Hematopoietic multipotent progenitor cell (in vitro differentiated cells): ENCODE measurements at regions not wholly inside any gene's neighbourhood (a gene's known extent, or its start where the extent isn't known, plus 50 kb on each side); places are given as distances from the start of the nearest gene placed in this dataset.
"Not testable (repeated sequence)": the region's sequence is repeated elsewhere in the genome, so short reads cannot be mapped to it uniquely, and the experiment has no call there.

ENCODE experiments used
- DNase-seq, 3 donors: peaks; one replicate each; pipeline ENCODE4 v3.0.0-alpha.2; 2011 to 2015; ENCODE audit warnings: low read depth in 2 of 3, low spot score in 2 of 3

- no peak for DNase-seq
Observed at GRCh38 chr12:11978726-11979384, 91.9 kb upstream of the BCL2L14 start.

DNA sequence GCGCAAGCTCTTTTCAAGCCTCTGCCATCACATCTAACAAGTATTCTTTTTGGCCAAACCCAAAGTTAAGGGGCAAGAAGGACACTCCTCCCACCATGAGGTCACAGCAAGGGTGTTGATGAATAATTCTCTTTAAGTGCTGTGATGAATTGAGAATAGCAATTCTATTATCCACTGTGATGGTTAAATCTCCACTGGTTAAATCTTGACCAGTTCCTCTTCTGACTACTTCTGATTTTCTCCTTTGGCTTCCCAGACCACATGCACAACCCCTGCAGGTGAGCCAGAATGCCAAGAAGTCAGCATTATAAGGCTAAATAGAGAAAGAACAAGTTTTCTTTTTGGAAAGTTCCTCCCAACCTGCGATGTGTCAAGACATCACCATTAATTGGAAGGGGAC, 90.6 kb upstream of the BCL2L14 start:
- no peak for DNase-seq

DNA sequence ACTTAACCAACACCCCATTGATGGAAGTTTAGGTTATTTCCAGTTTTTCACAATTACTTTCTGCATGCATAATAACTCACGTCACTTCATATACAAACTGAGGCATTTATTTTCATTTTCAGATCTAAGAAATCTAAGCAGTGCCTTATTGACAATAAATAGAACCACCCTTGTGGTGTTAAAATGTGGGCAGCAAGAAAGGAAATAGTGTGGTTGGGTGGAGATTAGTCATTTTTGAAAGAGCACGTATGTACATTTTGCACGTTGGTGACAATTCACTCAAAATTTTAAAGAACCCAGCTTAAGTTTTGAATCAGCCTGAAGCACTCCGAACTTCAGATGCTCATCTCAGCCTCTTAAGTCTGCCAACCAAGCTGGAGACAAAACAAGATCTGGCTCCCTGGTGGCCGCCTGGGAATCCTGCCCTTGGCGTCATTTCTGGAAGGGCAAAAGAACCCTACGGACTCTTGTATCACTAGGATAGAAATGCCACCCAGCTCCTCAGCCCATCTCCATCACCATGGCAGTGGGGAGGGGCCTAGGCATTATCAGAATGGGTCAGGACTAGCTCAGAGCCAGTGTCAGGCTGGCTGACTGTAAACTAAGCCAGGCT, 89.5 kb upstream of the BCL2L14 start:
- peak; percentile 44 to 84 (median 79) for DNase-seq

- no peak for DNase-seq
Observed at GRCh38 chr12:11984417-11984816, 86.3 kb upstream of the BCL2L14 start.

GRCh38 chr12:11986165-11986564, 84.6 kb upstream of the BCL2L14 start:
- DNase-seq, result no peak

GRCh38 chr12:11987901-11988300, 82.8 kb upstream of the BCL2L14 start:
- no peak for DNase-seq

DNA sequence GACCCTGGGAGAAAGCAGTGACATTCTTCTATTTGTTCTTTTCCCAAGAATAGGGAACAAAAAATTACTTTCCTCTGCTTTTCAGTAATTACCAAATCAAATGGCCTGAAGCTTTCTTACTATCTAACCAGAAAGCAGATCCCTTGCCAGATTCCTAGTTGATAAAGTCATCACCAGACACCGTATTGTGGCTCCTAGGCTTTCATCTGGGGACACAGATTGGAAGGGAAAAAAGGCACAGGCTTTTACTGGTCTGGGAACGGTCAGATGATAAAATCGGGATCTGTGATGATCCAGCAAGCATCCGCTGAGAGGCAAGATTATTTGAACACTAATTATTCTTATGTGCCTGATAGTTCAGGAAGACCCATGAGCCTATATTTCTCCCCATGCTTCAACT, 79.1 kb upstream of the BCL2L14 start:
- DNase-seq, result no peak

GRCh38 chr12:11992515-11992914, 78.2 kb upstream of the BCL2L14 start:
- DNase-seq, result no peak

GRCh38 chr12:11998307-11998943, 72.3 kb upstream of the BCL2L14 start:
- DNase-seq, result not testable (repeated sequence)

DNA sequence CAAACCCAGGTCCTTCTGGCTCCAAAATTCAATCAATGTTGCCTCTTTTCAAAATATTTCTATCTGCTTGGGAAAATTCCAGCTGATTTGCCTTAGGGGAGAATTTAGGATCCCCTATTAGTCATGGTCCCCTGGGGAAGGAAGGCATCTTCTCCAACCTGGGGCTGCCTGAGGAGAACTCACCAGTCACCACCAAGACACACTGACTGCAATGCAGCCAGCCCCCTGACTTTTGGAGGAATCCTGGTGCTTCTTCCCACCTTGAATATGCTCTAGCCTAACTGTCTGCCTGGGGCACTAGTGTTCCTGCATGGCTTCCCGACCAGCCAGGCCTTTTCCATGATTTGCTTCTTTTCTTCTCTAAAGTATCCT, 71.8 kb upstream of the BCL2L14 start:
- no peak for DNase-seq

- DNase-seq, result no peak
Observed at GRCh38 chr12:12003609-12004008, 67.1 kb upstream of the BCL2L14 start.

DNA sequence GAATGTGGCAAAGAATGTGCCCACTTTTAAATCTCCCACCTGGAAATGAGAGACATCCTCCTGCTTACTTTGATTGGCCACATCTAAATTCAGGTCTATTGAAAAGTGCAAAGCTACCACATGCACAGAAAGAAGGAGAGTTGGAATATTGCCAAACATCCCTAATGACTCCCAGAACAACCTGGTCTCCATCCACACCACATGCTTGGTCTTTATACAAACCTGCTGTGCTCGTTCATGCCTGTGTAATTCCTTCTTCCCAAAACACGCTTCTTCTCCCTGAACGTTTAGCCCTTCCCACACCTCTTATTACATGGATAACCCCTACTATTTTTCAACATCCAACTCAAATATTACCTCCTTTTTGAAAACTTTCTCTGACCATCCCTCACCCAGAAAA, 66.2 kb upstream of the BCL2L14 start:
- DNase-seq, result no peak

- DNase-seq, result no peak
Observed at GRCh38 chr12:12007001-12007712, 63.6 kb upstream of the BCL2L14 start.

DNA sequence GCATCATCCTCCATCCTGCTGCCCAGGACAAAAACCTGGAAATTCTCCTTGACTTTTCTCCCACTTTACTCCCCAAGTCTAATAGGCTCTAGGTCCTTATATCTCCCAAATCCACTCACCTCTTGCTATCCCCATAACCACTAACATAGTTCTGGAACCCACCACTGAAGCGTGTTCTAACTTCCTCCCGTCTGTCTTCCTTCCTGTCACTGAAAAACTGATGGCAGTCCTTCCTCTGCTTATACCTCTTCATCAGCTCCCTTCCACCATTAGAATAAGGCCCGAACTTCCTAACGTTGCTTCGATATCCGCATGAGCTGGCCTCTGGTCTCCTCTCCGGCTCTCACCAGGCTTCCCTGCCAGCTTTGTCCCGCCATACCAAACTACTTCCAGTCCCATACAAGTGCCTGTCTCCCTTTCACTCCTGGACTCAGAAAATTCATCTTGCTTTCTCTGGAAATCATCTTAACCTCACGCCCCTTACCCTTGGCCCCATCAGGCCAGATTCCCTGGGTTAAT, 63.0 kb upstream of the BCL2L14 start:
- DNase-seq, result no peak

GRCh38 chr12:12008232-12008850, 62.4 kb upstream of the BCL2L14 start:
- peak in 2 of 3 donors; percentile 26 to 36 for DNase-seq

DNA sequence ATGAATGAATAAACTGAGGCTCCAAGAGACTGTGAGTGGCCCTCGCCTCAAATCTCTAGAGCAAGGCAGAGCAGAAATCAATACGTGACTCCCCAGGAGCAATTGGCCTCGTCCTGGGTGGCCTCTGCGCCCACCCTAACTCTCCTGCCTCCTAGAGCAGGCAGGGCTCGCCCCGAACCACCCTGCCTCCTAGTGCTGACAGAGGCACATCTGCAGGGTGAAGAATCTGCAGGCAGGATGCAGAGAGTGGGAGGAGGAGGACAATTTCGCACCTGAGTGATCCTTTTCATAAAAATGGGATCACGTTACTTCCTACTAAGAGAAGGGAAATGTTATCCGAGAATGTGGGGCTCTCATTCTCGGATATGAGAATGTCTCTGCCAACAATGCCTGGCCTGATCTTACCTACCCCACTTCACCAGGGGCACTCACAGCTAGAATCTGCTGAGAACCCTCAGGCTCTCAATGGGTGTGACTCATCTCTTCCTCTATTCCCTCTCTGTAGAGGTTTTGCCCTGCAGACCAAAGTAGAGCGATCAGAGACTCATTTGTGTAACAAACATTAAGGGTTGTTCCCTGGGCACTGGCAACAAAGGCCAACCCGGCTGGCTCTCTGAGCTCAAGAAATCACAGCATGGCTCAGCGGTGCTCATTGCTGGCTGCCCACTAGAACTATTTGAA, 61.7 kb upstream of the BCL2L14 start:
- peak; percentile 25 to 69 (median 68) for DNase-seq

GRCh38 chr12:12009749-12010276, 60.9 kb upstream of the BCL2L14 start:
- DNase-seq, result not testable (repeated sequence)

GRCh38 chr12:12010277-12011039, 60.3 kb upstream of the BCL2L14 start:
- DNase-seq, result peak; percentile 26 to 97 (median 93)

DNA sequence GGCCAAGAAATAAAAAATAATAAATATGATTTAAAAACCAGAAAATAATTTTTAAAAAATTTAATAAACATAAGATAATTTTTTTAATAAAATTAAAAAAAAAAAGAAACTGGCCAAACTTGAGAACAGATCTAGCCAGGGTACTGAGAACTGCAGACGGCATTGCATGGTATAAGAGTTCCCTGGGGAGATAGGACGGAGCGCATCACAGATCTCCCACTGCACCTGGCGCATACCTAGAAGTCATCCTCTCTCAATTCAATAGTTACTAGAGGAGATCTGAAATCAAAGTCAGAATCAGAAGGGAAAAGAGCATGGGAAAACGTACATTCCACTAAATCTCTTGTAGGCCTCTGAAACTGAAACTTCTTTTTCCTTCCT, 58.9 kb upstream of the BCL2L14 start:
- DNase-seq, result no peak
